ENCODE measurements at regions not wholly inside any gene's neighbourhood (a gene's known extent, or its start where the extent isn't known, plus 50 kb on each side); places are given as distances from the start of the nearest gene placed in this dataset.

DNA sequence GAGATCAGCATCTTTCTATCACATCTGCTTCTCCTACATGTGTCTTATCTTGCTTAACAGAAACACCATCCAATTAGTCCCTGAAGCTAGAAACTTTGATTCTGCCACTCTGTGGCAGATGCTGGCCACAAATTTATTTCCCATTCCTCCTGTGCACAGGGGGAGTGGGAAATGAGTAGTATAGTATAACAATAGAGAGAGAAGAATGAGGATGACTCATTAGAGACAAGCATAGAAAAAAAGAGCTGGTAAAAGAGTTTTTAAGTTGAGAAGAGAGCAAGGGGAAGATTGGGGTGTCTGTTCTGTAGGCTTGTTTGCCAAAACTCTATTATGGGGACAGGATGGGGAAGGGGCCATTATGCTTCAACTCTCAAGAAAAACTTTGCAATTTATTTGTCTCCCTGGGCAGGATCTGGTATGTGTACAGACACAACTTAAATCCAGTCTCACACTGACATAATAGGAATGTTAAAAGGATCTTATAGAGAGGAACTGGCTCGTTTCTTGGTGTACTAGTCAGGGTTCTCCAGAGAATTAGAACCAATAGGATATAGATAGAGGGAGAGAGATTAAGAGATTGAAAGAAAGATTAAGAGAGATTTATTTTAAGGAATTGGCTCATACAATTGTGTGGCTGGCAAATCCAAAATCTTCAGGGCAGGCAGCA lies 142.6 kb upstream of the CPSF6 start:
- TF ChIP-seq, protein P1, sequence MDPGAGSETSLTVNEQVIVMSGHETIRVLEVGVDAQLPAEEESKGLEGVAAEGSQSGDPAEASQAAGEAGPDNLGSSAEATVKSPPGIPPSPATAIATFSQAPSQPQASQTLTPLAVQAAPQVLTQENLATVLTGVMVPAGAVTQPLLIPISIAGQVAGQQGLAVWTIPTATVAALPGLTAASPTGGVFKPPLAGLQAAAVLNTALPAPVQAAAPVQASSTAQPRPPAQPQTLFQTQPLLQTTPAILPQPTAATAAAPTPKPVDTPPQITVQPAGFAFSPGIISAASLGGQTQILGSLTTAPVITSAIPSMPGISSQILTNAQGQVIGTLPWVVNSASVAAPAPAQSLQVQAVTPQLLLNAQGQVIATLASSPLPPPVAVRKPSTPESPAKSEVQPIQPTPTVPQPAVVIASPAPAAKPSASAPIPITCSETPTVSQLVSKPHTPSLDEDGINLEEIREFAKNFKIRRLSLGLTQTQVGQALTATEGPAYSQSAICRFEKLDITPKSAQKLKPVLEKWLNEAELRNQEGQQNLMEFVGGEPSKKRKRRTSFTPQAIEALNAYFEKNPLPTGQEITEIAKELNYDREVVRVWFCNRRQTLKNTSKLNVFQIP (CRISPR knock-in tag; IDR thresholded peaks at IDR 0.05; ENCODE audit: borderline replicate concordance, low read depth) = no peak
- TF ChIP-seq, protein P2, sequence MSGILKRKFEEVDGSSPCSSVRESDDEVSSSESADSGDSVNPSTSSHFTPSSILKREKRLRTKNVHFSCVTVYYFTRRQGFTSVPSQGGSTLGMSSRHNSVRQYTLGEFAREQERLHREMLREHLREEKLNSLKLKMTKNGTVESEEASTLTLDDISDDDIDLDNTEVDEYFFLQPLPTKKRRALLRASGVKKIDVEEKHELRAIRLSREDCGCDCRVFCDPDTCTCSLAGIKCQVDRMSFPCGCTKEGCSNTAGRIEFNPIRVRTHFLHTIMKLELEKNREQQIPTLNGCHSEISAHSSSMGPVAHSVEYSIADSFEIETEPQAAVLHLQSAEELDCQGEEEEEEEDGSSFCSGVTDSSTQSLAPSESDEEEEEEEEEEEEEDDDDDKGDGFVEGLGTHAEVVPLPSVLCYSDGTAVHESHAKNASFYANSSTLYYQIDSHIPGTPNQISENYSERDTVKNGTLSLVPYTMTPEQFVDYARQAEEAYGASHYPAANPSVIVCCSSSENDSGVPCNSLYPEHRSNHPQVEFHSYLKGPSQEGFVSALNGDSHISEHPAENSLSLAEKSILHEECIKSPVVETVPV (CRISPR knock-in tag; IDR thresholded peaks at IDR 0.05) = no peak
- TF ChIP-seq ESRRG (CRISPR knock-in tag; IDR thresholded peaks at IDR 0.05) = no peak
- TF ChIP-seq ZNF70 (CRISPR knock-in tag; IDR thresholded peaks at IDR 0.05) = no peak
- no peak for TF ChIP-seq ISL1 (CRISPR knock-in tag; IDR thresholded peaks at IDR 0.05)
- TF ChIP-seq ZNF565 (CRISPR knock-in tag; conservative IDR thresholded peaks at IDR 0.05; ENCODE audit: low read depth) = no peak
- no peak for TF ChIP-seq ARNTL (CRISPR knock-in tag; IDR thresholded peaks at IDR 0.05; ENCODE audit: borderline replicate concordance, low read depth)
- no peak for TF ChIP-seq RARB (CRISPR knock-in tag; IDR thresholded peaks at IDR 0.05)
- TF ChIP-seq ZNF8 (CRISPR knock-in tag; IDR thresholded peaks at IDR 0.05) = no peak
- TF ChIP-seq BACH2 (CRISPR knock-in tag; IDR thresholded peaks at IDR 0.05; ENCODE audit: borderline replicate concordance) = no peak
- no peak for TF ChIP-seq CSDC2 (CRISPR knock-in tag; IDR thresholded peaks at IDR 0.05)
- TF ChIP-seq, protein P3, sequence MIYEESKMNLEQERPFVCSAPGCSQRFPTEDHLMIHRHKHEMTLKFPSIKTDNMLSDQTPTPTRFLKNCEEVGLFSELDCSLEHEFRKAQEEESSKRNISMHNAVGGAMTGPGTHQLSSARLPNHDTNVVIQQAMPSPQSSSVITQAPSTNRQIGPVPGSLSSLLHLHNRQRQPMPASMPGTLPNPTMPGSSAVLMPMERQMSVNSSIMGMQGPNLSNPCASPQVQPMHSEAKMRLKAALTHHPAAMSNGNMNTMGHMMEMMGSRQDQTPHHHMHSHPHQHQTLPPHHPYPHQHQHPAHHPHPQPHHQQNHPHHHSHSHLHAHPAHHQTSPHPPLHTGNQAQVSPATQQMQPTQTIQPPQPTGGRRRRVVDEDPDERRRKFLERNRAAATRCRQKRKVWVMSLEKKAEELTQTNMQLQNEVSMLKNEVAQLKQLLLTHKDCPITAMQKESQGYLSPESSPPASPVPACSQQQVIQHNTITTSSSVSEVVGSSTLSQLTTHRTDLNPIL (CRISPR knock-in tag; IDR thresholded peaks at IDR 0.05; ENCODE audit: low read depth) = no peak
- TF ChIP-seq TCF4 (CRISPR knock-in tag; IDR thresholded peaks at IDR 0.05; ENCODE audit: borderline replicate concordance) = no peak
- TF ChIP-seq OSR1 (CRISPR knock-in tag; IDR thresholded peaks at IDR 0.05) = no peak
- no peak for TF ChIP-seq TOX (CRISPR knock-in tag; IDR thresholded peaks at IDR 0.05; ENCODE audit: borderline replicate concordance)
- TF ChIP-seq, protein P4, sequence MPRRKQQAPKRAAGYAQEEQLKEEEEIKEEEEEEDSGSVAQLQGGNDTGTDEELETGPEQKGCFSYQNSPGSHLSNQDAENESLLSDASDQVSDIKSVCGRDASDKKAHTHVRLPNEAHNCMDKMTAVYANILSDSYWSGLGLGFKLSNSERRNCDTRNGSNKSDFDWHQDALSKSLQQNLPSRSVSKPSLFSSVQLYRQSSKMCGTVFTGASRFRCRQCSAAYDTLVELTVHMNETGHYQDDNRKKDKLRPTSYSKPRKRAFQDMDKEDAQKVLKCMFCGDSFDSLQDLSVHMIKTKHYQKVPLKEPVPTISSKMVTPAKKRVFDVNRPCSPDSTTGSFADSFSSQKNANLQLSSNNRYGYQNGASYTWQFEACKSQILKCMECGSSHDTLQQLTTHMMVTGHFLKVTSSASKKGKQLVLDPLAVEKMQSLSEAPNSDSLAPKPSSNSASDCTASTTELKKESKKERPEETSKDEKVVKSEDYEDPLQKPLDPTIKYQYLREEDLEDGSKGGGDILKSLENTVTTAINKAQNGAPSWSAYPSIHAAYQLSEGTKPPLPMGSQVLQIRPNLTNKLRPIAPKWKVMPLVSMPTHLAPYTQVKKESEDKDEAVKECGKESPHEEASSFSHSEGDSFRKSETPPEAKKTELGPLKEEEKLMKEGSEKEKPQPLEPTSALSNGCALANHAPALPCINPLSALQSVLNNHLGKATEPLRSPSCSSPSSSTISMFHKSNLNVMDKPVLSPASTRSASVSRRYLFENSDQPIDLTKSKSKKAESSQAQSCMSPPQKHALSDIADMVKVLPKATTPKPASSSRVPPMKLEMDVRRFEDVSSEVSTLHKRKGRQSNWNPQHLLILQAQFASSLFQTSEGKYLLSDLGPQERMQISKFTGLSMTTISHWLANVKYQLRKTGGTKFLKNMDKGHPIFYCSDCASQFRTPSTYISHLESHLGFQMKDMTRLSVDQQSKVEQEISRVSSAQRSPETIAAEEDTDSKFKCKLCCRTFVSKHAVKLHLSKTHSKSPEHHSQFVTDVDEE (CRISPR knock-in tag; IDR thresholded peaks at IDR 0.05) = no peak
- TF ChIP-seq GLIS3 (CRISPR knock-in tag; IDR thresholded peaks at IDR 0.05) = no peak
- no peak for TF ChIP-seq ZFP30 (CRISPR knock-in tag; IDR thresholded peaks at IDR 0.05)
- ATAC-seq = peak; percentile 75

DNA sequence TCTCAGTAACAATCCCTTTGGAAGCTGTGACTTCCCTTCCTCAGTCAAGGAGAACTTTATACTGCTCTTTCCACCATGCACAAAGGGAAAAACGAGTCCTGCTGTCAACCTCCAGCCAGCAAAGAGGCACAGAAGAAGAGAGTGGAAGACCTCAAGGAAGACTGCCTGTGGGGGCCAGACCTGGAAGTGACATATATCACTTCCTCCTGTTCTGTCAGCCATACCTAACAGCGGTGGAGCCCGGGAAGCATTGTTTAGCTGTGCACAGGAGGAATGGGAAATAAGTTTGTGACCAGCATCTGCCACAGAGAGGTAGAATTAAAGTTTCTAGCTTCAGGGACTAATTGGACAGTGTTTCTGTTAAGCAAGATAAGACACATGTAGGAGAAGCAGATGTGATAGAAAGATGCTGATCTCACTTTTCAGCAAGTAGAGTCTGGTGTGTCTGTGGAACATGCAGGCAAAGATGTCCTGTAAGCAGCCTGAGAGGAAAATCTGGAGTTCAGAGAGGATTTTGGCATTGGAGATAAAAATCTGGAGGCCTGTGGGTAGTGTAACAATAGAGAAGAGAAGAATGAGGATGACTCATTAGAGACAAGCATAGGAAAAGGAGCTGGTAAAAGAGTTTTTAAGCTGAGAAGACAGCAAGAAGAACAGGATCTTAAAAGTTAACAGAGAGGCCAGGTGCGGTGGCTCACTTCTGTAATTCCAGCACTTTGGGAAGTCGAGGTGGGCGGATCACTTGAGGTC lies 141.6 kb upstream of the CPSF6 start:
- peak; percentile 75 for ATAC-seq
- TF ChIP-seq TOX (CRISPR knock-in tag; IDR thresholded peaks at IDR 0.05; ENCODE audit: borderline replicate concordance) (no peak), ZC3H10 (CRISPR knock-in tag; IDR thresholded peaks at IDR 0.05) (no peak), ARNTL (CRISPR knock-in tag; IDR thresholded peaks at IDR 0.05; ENCODE audit: borderline replicate concordance, low read depth) (no peak), TCF4 (CRISPR knock-in tag; IDR thresholded peaks at IDR 0.05; ENCODE audit: borderline replicate concordance) (no peak), OSR1 (CRISPR knock-in tag; IDR thresholded peaks at IDR 0.05) (no peak)
- TF ChIP-seq, protein P3 (CRISPR knock-in tag; IDR thresholded peaks at IDR 0.05; ENCODE audit: low read depth) = no peak
- TF ChIP-seq, protein P1 (CRISPR knock-in tag; IDR thresholded peaks at IDR 0.05; ENCODE audit: borderline replicate concordance, low read depth) = no peak
